HepG2 (cell line): ENCODE measurements at regions not wholly inside any gene's neighbourhood (a gene's known extent, or its start where the extent isn't known, plus 50 kb on each side); places are given as distances from the start of the nearest gene placed in this dataset.

ENCODE experiments used
- ATAC-seq: fragments of 200-7000 bp; cut with Tn5 transposase; 3 replicates; pipeline ENCODE4 v1.9.1; 2020; ENCODE audit warnings: mild to moderate bottlenecking, moderate library complexity
- BruUV-seq: library from RNA; stranded (reverse); fragments of 400-500 nt; replicated peaks from 2 replicates; lab custom pipeline; 2021; lab: Mats Ljungman, UMichigan
- CTCF ChIA-PET: fragments of 300-600 bp; formaldehyde crosslinking; extraction: SDS; loops from one replicate; lab custom pipeline; 2021; ENCODE audit warnings: low total read pairs, inconsistent platforms, low intra/inter-chr PET ratio; lab: Yijun Ruan, JAX
- POLR2A ChIA-PET: fragments of 350-600 bp; sonication (Branson Sonifier 250); formaldehyde crosslinking; loops from one replicate; lab custom pipeline; 2020; ENCODE audit warnings: antibody characterized with exemption, inconsistent platforms; lab: Yijun Ruan, JAX
- DNase-seq: peaks from one replicate; pipeline ENCODE4 v3.0.0-alpha.2; 2015; ENCODE audit warnings: low spot score
- FAIRE-seq: peaks from 3 replicates; lab custom pipeline; 2011; peaks lifted over from hg19 to GRCh38; lab: Jason Lieb, UNC
- H2AFZ ChIP-seq: one replicate; pipeline ENCODE4 v1.6.1; 2011; ENCODE audit warnings: low read length, inconsistent platforms
- H3K27ac ChIP-seq: fragments of 300-600 bp; 3 replicates; pipeline ENCODE4 v1.8.0; 2011; ENCODE audit warnings: mixed run types, mild to moderate bottlenecking, mixed read lengths, low read length, inconsistent platforms; ENCODE audit not compliant: insufficient read depth; ENCODE audit errors: extremely low read length
- H3K27me3 ChIP-seq, 2 experiments: fragments of 200-600 bp in 1 of 2; 2 replicates in 1 of 2; 3 replicates in 1 of 2; pipeline versions ENCODE4 v1.6.0 to v1.8.0; 2011; ENCODE audit warnings: low read length in 2 of 2, mild to moderate bottlenecking in 2 of 2, moderate library complexity in 2 of 2, inconsistent platforms in 1 of 2; ENCODE audit not compliant: insufficient read depth in 2 of 2, control insufficient read depth in 1 of 2
- H3K36me3 ChIP-seq, 2 experiments: fragments of 200-600 bp in 1 of 2; replicated peaks in 1 of 2; 2 replicates in 1 of 2; 3 replicates in 1 of 2; pipeline versions ENCODE4 v1.5.1 to v1.8.0; 2011; ENCODE audit warnings: low read length in 2 of 2, inconsistent platforms in 1 of 2; ENCODE audit not compliant: insufficient read depth in 2 of 2, control insufficient read depth in 1 of 2
- H3K4me1 ChIP-seq: 2 replicates; pipeline ENCODE4 v1.5.1; 2012; ENCODE audit warnings: low read length, inconsistent platforms; ENCODE audit not compliant: insufficient read depth
- H3K4me2 ChIP-seq: 2 replicates; pipeline ENCODE4 v1.6.0; 2011; ENCODE audit warnings: low read depth, low read length, inconsistent platforms
- H3K4me3 ChIP-seq, 3 experiments: fragments of 200-600 bp in 1 of 3; sonication (generic), shearing (Covaris generic) in 1 of 3; replicated peaks in 1 of 3; 2 replicates each; pipeline ENCODE4 v1.5.1; 2011 to 2016; ENCODE audit warnings: low read length in 3 of 3, inconsistent platforms in 2 of 3, low read depth in 2 of 3, mild to moderate bottlenecking in 2 of 3, control low read depth in 1 of 3, mixed read lengths in 1 of 3; ENCODE audit not compliant: insufficient read depth in 1 of 3
- H3K79me2 ChIP-seq: one replicate; pipeline ENCODE4 v1.6.1; 2011; ENCODE audit warnings: low read length, inconsistent platforms; ENCODE audit not compliant: insufficient read depth
- H3K9ac ChIP-seq: 2 replicates; pipeline ENCODE4 v1.6.0; 2011; ENCODE audit warnings: mild to moderate bottlenecking, low read depth, low read length, inconsistent platforms; ENCODE audit not compliant: insufficient read depth
- H3K9me3 ChIP-seq: 2 replicates; pipeline ENCODE4 v1.5.1; 2012; ENCODE audit warnings: mild to moderate bottlenecking, low read length
- H4K20me1 ChIP-seq: 2 replicates; pipeline ENCODE4 v1.6.0; 2011; ENCODE audit warnings: inconsistent platforms, mild to moderate bottlenecking, low read length, moderate library complexity; ENCODE audit not compliant: insufficient read depth
- CENPBD1 ChIP-seq: sonication (generic); formaldehyde crosslinking; IDR thresholded peaks from 2 replicates; pipeline ENCODE4 v1.8.0; 2022; ENCODE audit warnings: missing genetic modification reagents, low read depth, mild to moderate bottlenecking, borderline replicate concordance
- EP300 ChIP-seq, 3 experiments: sonication (generic) in 1 of 3; formaldehyde crosslinking in 1 of 3; IDR thresholded peaks; 2 replicates each; pipeline versions ENCODE4 v1.5.1 to v1.6.1; 2011 to 2020; ENCODE audit warnings: low read depth in 2 of 3, low read length in 2 of 3, borderline replicate concordance in 1 of 3, improper control_type of control experiment in 1 of 3, mild to moderate bottlenecking in 1 of 3, missing genetic modification reagents in 1 of 3, moderate library complexity in 1 of 3
- GLI4 ChIP-seq: sonication (generic); formaldehyde crosslinking; IDR thresholded peaks from 2 replicates; pipeline ENCODE4 v1.5.1; 2020; ENCODE audit warnings: missing genetic modification reagents, mild to moderate bottlenecking, moderate library complexity, borderline replicate concordance
- ISX ChIP-seq: sonication (generic); formaldehyde crosslinking; conservative IDR thresholded peaks from 2 replicates; pipeline ENCODE4 v1.5.0; 2020; ENCODE audit warnings: missing genetic modification reagents
- SMAD3 ChIP-seq: sonication (generic); formaldehyde crosslinking; IDR thresholded peaks from 2 replicates; pipeline ENCODE4 v1.4.0; 2020; ENCODE audit warnings: missing genetic modification reagents
- SMC3 ChIP-seq: IDR thresholded peaks from 2 replicates; pipeline ENCODE4 v1.6.1; 2011; ENCODE audit warnings: low read length, improper control_type of control experiment
- STAT5B ChIP-seq: sonication (generic); formaldehyde crosslinking; IDR thresholded peaks from 2 replicates; pipeline ENCODE4 v1.4.0; 2020; ENCODE audit warnings: missing genetic modification reagents
- TERF1 ChIP-seq: sonication (generic); formaldehyde crosslinking; IDR thresholded peaks from 2 replicates; pipeline ENCODE4 v1.8.0; 2022; ENCODE audit warnings: mild to moderate bottlenecking, missing genetic modification reagents, moderate library complexity
- ZBTB8A ChIP-seq: sonication (generic); formaldehyde crosslinking; IDR thresholded peaks from 2 replicates; pipeline ENCODE4 v1.4.0; 2020; ENCODE audit warnings: mild to moderate bottlenecking, low read depth, missing genetic modification reagents, borderline replicate concordance
- ZNF10 ChIP-seq: sonication (generic); formaldehyde crosslinking; IDR thresholded peaks from 2 replicates; pipeline ENCODE4 v1.4.0; 2020; ENCODE audit warnings: mild to moderate bottlenecking, low read depth, missing genetic modification reagents, borderline replicate concordance
- ZUFSP ChIP-seq: sonication (generic); formaldehyde crosslinking; IDR thresholded peaks from 2 replicates; pipeline ENCODE4 v1.9.0; 2021; ENCODE audit warnings: missing genetic modification reagents, mild to moderate bottlenecking, borderline replicate concordance
- WGBS: methylation state at CpG from one replicate; pipeline ENCODE4 v1.1.6; 2017; ENCODE audit warnings: low lambda C conversion rate; 5-methylcytosine and 5-hydroxymethylcytosine counted together
- in situ Hi-C: cut with HindIII; loops from 2 replicates; pipeline ENCODE4 v1.10.0; 2017; ENCODE audit warnings: low pct_unique_long_range_greater_than_20kb; ENCODE audit not compliant: extremely low pct_ligation_motif_present
- intact Hi-C: fragments of 100-400 bp; cut with micrococcal nuclease; formaldehyde crosslinking; loops from one replicate; pipeline ENCODE4 v1.10.0; 2022; ENCODE audit not compliant: unreplicated experiment
- TF ChIP-seq, protein P1 (sequence below), 2 experiments: sonication (generic) in 1 of 2; formaldehyde crosslinking in 1 of 2; IDR thresholded peaks; 2 replicates each; pipeline versions ENCODE4 v1.5.1 to v1.6.1; 2011 to 2020; ENCODE audit warnings: borderline replicate concordance in 1 of 2, low read depth in 1 of 2, low read length in 1 of 2, mild to moderate bottlenecking in 1 of 2, missing genetic modification reagents in 1 of 2, moderate library complexity in 1 of 2
- TF ChIP-seq, protein P2 (sequence below): sonication (generic); formaldehyde crosslinking; IDR thresholded peaks from 2 replicates; pipeline ENCODE4 v1.5.0; 2020; ENCODE audit warnings: mild to moderate bottlenecking, missing genetic modification reagents

- Histone ChIP-seq H3K9ac (no peak overlapping the region), H3K27ac (no peak overlapping the region), H3K9me3 (peaks cover 55% of the 10 kb centered on the region), H3K4me2 (no peak overlapping the region), H4K20me1 (no peaks in the 10 kb centered on the region), H2AFZ (no peak overlapping the region), H3K27me3 (no peaks in the 10 kb centered on the region), H3K36me3 (no peaks in the 10 kb centered on the region), H3K4me3 (no peak overlapping the region), H3K4me1 (no peaks in the 10 kb centered on the region), H3K79me2 (no peaks in the 10 kb centered on the region)
- intact Hi-C loops = no loop called here
- in situ Hi-C loops = no loop called here
- no TSS peak for BruUV-seq
- DNase-seq = no peak
- no peak for FAIRE-seq
- POLR2A ChIA-PET = no interaction called here
- CTCF ChIA-PET = no interaction called here
- no peak for ATAC-seq
- WGBS = 4% methylated on average over 4 of the region's 4 CpGs
- TF ChIP-seq, protein P1, sequence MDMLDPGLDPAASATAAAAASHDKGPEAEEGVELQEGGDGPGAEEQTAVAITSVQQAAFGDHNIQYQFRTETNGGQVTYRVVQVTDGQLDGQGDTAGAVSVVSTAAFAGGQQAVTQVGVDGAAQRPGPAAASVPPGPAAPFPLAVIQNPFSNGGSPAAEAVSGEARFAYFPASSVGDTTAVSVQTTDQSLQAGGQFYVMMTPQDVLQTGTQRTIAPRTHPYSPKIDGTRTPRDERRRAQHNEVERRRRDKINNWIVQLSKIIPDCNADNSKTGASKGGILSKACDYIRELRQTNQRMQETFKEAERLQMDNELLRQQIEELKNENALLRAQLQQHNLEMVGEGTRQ (IDR thresholded peaks at IDR 0.05; ENCODE audit: low read depth, low read length) = no peak
- TF ChIP-seq, protein P1 (CRISPR knock-in tag; IDR thresholded peaks at IDR 0.05; ENCODE audit: borderline replicate concordance) = no peak
- no peak for TF ChIP-seq STAT5B
- no peak for TF ChIP-seq GLI4
- TF ChIP-seq CENPBD1 (CRISPR knock-in tag) = no peak
- no peak for TF ChIP-seq ZBTB8A (CRISPR knock-in tag)
- TF ChIP-seq SMC3 = no peak
- TF ChIP-seq ZUFSP = no peak
- TF ChIP-seq EP300 (IDR thresholded peaks at IDR 0.05; ENCODE audit: low read depth in 2 of 2, low read length in 2 of 2) = no peak
- TF ChIP-seq EP300 (CRISPR knock-in tag; IDR thresholded peaks at IDR 0.05; ENCODE audit: borderline replicate concordance) = no peak
- TF ChIP-seq SMAD3 = no peak
- no peak for TF ChIP-seq TERF1 (CRISPR knock-in tag)
- TF ChIP-seq ISX = no peak
- TF ChIP-seq, protein P2, sequence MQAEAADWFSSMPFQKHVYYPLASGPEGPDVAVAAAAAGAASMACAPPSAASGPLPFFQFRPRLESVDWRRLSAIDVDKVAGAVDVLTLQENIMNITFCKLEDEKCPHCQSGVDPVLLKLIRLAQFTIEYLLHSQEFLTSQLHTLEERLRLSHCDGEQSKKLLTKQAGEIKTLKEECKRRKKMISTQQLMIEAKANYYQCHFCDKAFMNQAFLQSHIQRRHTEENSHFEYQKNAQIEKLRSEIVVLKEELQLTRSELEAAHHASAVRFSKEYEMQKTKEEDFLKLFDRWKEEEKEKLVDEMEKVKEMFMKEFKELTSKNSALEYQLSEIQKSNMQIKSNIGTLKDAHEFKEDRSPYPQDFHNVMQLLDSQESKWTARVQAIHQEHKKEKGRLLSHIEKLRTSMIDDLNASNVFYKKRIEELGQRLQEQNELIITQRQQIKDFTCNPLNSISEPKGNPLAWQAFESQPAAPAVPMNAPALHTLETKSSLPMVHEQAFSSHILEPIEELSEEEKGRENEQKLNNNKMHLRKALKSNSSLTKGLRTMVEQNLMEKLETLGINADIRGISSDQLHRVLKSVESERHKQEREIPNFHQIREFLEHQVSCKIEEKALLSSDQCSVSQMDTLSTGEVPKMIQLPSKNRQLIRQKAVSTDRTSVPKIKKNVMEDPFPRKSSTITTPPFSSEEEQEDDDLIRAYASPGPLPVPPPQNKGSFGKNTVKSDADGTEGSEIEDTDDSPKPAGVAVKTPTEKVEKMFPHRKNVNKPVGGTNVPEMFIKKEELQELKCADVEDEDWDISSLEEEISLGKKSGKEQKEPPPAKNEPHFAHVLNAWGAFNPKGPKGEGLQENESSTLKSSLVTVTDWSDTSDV (CRISPR knock-in tag) = no peak
- TF ChIP-seq ZNF10 = no peak
These were observed 447.0 kb downstream of the ETV1 start for GRCh38 chr7:13542451-13542850.
